ENCODE measurements at regions not wholly inside any gene's neighbourhood (a gene's known extent, or its start where the extent isn't known, plus 50 kb on each side); places are given as distances from the start of the nearest gene placed in this dataset.

DNA sequence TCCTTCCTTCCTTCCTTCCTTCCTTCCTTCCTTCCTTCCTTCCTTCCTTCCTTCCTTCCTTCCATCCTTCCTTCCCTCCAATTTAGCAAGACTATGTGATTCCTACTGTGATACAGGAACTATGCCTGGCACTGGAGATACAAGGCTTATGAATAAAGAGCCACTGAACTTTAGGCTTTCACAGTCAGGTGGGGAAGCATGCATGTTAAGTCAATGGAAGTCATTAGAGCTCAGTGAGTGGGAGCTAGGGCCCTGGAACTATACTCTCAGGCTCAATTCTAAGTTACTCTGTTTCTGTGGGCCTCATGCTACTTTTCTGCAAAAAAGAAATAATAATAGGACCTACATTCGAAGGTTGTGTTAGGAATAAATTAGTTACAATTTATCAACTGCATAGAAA, 527.6 kb upstream of the ZEB2 start:
- no peak overlapping the region for H3K4me2 ChIP-seq (ENCODE audit: low read length)
- intact Hi-C loops (cut with micrococcal nuclease) = no loop called here
- TF ChIP-seq SIN3A (IDR thresholded peaks at IDR 0.05; ENCODE audit: low read depth) (no peak), ELF1 (IDR thresholded peaks at IDR 0.05; ENCODE audit: borderline replicate concordance, low read depth) (no peak), POLR2A (IDR thresholded peaks at IDR 0.05; ENCODE audit: borderline replicate concordance, extremely low read depth, insufficient read depth, insufficient read length) (no peak), CEBPB (IDR thresholded peaks at IDR 0.05; ENCODE audit: low read depth) (no peak), SP1 (IDR thresholded peaks at IDR 0.05; ENCODE audit: low read depth) (no peak), YY1 (IDR thresholded peaks at IDR 0.05; ENCODE audit: extremely low read depth, insufficient replicate concordance, low read depth, low read length) (no peak), EZH2 (IDR thresholded peaks at IDR 0.05) (no peak), TCF7L2 (IDR thresholded peaks at IDR 0.05; ENCODE audit: borderline replicate concordance, extremely low read depth, insufficient read depth, insufficient read length) (no peak), RAD21 (IDR thresholded peaks at IDR 0.05; ENCODE audit: low read depth) (no peak), JUND (IDR thresholded peaks at IDR 0.05) (no peak), CBX3 (IDR thresholded peaks at IDR 0.05; ENCODE audit: low read depth) (no peak), EGR1 (IDR thresholded peaks at IDR 0.05; ENCODE audit: low read depth) (no peak), SRF (IDR thresholded peaks at IDR 0.05; ENCODE audit: low read depth) (no peak), ZNF274 (IDR thresholded peaks at IDR 0.05; ENCODE audit: low read depth, low read length) (no peak), ZFX (IDR thresholded peaks at IDR 0.05) (no peak)
- TF ChIP-seq, protein P1, sequence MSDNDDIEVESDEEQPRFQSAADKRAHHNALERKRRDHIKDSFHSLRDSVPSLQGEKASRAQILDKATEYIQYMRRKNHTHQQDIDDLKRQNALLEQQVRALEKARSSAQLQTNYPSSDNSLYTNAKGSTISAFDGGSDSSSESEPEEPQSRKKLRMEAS (IDR thresholded peaks at IDR 0.05) = no peak
- TF ChIP-seq, protein P2, sequence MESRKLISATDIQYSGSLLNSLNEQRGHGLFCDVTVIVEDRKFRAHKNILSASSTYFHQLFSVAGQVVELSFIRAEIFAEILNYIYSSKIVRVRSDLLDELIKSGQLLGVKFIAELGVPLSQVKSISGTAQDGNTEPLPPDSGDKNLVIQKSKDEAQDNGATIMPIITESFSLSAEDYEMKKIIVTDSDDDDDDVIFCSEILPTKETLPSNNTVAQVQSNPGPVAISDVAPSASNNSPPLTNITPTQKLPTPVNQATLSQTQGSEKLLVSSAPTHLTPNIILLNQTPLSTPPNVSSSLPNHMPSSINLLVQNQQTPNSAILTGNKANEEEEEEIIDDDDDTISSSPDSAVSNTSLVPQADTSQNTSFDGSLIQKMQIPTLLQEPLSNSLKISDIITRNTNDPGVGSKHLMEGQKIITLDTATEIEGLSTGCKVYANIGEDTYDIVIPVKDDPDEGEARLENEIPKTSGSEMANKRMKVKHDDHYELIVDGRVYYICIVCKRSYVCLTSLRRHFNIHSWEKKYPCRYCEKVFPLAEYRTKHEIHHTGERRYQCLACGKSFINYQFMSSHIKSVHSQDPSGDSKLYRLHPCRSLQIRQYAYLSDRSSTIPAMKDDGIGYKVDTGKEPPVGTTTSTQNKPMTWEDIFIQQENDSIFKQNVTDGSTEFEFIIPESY (IDR thresholded peaks at IDR 0.05; ENCODE audit: extremely low read depth, insufficient replicate concordance, low read length) = no peak
- TF ChIP-seq, protein P3, sequence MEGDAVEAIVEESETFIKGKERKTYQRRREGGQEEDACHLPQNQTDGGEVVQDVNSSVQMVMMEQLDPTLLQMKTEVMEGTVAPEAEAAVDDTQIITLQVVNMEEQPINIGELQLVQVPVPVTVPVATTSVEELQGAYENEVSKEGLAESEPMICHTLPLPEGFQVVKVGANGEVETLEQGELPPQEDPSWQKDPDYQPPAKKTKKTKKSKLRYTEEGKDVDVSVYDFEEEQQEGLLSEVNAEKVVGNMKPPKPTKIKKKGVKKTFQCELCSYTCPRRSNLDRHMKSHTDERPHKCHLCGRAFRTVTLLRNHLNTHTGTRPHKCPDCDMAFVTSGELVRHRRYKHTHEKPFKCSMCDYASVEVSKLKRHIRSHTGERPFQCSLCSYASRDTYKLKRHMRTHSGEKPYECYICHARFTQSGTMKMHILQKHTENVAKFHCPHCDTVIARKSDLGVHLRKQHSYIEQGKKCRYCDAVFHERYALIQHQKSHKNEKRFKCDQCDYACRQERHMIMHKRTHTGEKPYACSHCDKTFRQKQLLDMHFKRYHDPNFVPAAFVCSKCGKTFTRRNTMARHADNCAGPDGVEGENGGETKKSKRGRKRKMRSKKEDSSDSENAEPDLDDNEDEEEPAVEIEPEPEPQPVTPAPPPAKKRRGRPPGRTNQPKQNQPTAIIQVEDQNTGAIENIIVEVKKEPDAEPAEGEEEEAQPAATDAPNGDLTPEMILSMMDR (IDR thresholded peaks at IDR 0.05 in 2 of 3, conservative IDR thresholded peaks at IDR 0.05 in 1 of 3; ENCODE audit: borderline replicate concordance in 1 of 3, insufficient read depth in 1 of 3, low read depth in 2 of 3, low read length in 2 of 3) = no peak
- no peaks in the 10 kb centered on the region for H3K27me3 ChIP-seq (ENCODE audit: insufficient read depth, low read length)
- CTCF ChIA-PET = no interaction called here
- no peak overlapping the region for H3K9ac ChIP-seq (ENCODE audit: low read length)
- H3K27ac ChIP-seq (ENCODE audit: low read depth, low read length) = no peak overlapping the region
- H3K9me3 ChIP-seq (ENCODE audit: control insufficient read depth in 1 of 2, insufficient read depth in 1 of 2, low read depth in 1 of 2, low read length in 2 of 2) = no peaks in the 10 kb centered on the region
- POLR2A ChIA-PET = no interaction called here
- H3K4me3 ChIP-seq (replicated peaks in 1 of 2; ENCODE audit: low read depth in 1 of 2, low read length in 2 of 2) = no peak overlapping the region
- DNase-seq (ENCODE audit: low read depth, low spot score) = no peak
- H3K4me1 ChIP-seq (ENCODE audit: control insufficient read depth in 1 of 2, insufficient read depth in 2 of 2, low read length in 2 of 2) = no peaks in the 10 kb centered on the region
- no peak for ATAC-seq
- no peaks in the 10 kb centered on the region for H3K9me2 ChIP-seq (ENCODE audit: insufficient read depth)
- no peak overlapping the region for H2AFZ ChIP-seq (ENCODE audit: low read depth, low read length, poor library complexity, severe bottlenecking)
- no peaks in the 10 kb centered on the region for H4K20me1 ChIP-seq (ENCODE audit: insufficient read depth)
- no peaks in the 10 kb centered on the region for H3K79me2 ChIP-seq (ENCODE audit: insufficient read depth, low read length)
- no TSS peak for BruUV-seq (replicated peaks)
- H3K36me3 ChIP-seq (ENCODE audit: control insufficient read depth in 1 of 2, insufficient read depth in 2 of 2, low read length in 2 of 2) = no peaks in the 10 kb centered on the region
- RAD21 ChIA-PET (ENCODE audit: low non-redundant PET in 1 of 2, low total read pairs in 2 of 2, uncharacterized antibody in 2 of 2, unreplicated experiment in 2 of 2) = no interaction called here
